GM18858 (cell line): ENCODE measurements at regions not wholly inside any gene's neighbourhood (a gene's known extent, or its start where the extent isn't known, plus 50 kb on each side); places are given as distances from the start of the nearest gene placed in this dataset.
"Not testable (repeated sequence)": the region's sequence is repeated elsewhere in the genome, so short reads cannot be mapped to it uniquely, and the experiment has no call there.

Experiments
- ATAC-seq: cut with Tn5 transposase; IDR thresholded peaks from one replicate; pipeline ENCODE4 v1.9.1; 2021; ENCODE audit not compliant: unreplicated experiment

DNA sequence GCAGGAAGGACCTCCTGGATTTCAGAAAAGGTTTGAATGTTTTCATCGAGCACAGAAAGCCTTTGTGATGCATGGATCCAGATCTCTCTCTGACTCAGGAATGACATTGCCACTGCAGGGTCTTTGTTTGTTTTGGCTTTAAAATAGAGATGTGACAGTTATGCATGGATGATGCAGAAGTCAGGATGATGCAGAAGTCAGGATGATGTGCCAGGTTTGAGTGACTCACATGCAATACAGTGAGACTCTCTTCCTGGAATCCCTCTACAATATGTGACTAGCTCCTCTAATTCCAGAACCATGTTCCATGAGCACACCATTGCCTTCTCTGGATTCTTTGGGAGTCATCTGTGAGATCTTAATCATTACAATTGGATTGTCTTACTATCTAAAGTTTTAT, 177.9 kb upstream of the RAB6C start:
- no peak for ATAC-seq

DNA sequence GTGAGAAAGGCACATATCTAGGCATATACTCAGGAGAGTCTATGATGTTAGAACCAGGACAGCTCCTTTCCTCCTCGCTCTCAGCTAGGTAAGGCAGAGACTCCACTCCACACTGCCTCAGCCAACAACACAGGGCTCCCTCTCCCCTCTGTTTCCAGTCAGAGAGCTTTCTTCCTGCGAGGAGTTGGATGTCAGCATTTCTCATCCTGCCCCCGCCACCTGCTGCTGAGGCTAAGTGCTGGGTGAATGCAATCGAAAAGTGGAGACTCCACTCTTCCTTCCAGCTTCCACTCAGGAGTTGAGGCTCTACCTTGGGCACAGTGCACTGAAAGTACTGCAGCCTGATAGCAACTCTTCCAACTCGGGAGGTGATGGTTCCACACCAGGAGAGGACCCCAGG, 177.2 kb upstream of the RAB6C start:
- ATAC-seq: no peak

DNA sequence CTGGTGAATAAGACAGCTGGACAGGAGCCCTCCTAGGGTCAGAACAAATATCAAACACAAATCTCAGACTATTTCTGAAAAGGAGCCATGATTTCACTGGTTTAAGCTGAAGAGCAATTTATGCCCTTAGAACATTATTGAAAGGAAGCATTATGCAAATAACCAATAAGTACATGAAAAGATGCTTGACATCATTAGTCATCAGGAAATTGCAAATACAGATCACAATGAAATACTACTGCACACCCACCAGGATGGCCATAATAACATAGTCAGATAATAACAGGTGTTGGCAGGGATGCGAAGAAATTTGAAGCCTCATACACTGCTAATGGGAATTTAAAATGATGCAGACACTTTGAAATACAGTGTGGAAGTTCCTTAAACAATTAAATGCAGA, 176.4 kb upstream of the RAB6C start:
- no peak for ATAC-seq

DNA sequence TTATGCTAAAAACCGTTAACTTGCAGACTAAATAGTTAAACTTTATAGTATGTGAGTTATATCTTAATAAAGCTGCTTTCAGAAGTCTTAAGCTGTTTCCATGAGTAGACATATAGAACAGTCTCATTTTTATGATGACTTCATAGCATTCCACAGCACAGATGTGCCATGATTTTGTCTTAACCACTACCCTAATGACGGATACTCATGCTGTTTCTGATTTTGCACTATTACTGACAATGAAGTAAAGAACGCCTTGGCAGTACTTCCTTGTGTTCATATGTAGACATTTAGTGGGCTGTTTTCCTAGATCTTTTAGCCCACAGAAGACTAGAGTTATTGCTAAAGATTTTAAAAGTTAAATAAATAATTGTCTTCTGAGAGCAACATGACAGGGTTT, 175.6 kb upstream of the RAB6C start:
- no peak for ATAC-seq

DNA sequence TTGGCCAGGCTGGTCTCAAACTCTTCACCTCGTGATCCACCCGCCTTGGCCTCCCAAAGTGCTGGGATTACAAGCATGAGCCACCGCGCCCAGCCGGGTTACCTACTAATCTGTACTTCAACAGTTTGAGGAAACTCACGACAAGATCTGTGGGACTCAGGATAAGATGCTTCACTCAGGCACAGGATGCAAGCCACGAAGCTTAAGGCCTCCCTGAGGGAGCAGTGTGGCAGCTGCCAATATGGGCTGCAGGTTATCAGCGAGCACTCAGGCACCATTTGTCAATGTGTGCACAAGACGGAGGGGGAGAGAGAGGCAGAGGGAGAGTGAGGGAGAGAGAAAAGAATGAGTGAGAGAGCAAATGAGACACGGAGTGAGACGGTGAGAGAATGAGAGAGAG, 173.6 kb upstream of the RAB6C start:
- no peak for ATAC-seq

DNA sequence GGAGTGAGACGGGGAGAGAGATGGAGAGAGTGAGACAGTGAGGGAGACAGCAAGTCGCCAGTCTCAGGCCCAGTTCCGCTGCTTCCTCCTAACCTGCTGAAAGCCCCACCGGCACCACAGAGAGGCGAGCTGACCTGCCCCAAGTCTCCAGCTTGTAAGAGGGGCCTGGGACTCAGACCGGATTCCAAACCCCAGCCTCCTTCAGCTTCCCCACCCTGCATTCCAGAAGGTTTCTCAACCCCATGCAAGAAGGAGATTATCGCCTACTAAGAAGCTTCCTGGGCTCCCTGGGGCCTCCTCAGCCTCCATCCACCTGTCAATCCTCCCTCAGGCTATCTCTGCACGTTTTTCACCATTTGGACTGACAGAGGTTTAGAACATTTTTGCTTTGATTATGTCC, 173.1 kb upstream of the RAB6C start:
- ATAC-seq: no peak

DNA sequence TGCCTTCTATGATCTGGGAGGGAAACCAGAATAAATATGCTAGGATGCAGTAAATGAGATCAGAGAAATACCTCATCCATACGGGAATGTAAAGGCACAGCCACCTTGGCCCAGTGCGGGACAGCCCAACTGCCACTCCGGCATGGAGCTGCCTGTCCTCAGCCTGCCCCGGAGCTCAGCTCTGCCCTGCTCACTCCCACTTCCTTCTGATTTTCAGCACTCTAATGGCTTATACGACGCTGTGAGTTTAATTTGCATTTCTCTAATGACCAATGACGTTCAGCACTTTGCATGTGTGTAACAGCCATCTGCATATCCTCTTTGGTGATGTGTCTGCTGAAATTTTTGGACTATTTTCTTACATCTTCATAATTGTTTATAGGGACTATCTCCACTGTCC, 172.5 kb upstream of the RAB6C start:
- no peak for ATAC-seq

DNA sequence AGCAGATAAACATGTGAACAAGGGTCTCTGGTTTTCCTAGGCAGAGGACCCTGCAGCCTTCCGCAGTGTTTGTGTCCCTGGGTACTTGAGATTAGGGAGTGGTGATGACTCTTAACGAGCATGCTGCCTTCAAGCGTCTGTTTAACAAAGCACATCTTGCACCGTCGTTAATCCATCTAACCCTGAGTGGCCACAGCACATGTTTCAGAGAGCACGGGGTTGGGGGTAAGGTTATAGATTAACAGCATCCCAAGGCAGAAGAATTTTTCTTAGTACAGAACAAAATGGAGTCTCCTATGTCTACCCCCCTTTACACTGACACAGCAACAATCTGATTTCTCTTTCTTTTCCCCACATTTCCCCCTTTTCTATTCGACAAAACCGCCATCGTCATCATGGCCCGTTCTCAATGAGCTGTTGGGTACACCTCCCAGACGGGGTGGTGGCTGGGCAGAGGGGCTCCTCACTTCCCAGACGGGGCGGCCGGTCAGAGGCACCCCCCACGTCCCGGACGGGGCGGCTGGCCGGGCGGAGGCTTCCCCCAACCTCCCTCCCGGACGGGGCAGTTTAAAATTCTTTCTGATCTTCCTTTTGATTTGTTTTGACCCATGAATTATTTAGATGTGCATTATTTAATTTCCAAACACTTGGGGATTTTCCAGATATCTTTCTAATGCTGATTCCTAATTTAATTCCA, 171.7 kb upstream of the RAB6C start:
- not testable (repeated sequence) for ATAC-seq

DNA sequence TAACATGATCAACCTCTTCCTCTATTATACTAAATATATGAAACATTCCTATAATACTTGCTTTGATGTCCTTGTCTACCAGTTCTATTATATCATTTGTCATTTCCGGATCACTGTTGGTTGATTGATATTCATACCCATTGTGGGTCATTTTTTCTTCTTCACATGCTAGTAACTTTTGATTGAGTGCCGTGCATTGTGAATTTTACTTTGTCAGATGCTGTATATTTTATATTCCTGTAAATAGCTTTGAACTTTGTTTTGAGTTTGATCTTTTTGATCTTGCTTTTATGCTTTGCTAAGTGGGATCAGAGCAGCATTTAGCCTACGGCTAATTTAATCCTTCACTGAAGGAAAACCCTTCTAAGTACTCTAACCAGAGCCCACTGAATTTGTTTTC, 168.9 kb upstream of the RAB6C start:
- no peak for ATAC-seq

DNA sequence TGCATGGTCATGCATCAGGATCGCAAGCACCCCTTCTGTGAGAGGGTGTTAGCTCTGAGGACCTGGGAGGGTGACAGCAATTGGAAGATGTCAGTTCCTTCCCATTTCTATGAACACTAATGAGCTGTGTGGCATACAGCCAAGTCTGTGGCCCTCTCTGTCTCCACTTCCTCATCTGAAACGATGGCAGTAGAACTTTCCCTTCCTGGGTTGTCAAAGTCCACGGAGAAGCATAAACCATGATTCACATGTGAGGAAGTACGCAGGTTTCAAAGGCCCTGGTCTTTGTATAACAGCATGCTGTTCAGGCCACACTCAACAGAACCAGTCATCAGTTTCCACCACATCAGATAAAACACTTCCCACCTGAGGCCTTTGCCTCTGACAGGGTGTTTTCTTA, 167.4 kb upstream of the RAB6C start:
- ATAC-seq: peak; percentile 57

DNA sequence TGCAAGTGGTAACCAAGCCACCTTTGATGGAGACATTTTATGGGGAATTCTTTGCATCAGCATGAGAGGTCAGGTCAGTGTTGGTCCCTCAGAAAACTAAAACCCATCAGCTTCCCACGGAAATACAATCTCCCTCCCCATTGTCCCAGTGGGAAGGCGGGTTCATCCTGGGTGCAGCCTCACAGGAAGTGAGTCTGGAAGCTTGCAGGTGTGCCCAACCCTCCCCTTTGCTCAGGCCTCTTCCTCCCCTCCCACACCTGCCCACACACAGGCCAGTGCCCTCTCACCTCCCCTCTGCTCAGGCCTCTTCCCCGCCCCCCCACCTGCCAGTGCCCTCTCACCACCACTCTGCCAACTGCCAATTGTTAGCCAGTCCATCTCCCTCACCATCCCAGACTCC, 166.8 kb upstream of the RAB6C start:
- no peak for ATAC-seq

DNA sequence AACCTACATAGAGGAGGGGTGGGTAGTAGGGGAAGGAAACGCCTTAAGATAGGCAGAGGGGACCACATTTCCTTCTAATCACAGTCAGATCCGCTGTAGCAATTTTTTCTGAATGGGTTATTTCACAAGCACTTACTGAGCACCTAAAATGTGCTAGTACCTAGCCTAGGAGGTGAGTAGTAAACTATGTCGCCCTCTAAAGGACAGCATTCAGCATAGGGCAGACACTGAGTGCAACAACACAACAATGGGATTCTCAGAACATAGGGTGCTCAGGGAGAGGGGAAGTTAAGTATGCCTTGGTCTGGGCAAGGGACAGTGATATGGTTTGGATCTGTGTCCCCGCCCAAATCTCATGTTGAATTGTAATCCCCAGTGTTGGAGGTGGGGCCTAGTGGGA, 166.1 kb upstream of the RAB6C start:
- ATAC-seq: no peak

DNA sequence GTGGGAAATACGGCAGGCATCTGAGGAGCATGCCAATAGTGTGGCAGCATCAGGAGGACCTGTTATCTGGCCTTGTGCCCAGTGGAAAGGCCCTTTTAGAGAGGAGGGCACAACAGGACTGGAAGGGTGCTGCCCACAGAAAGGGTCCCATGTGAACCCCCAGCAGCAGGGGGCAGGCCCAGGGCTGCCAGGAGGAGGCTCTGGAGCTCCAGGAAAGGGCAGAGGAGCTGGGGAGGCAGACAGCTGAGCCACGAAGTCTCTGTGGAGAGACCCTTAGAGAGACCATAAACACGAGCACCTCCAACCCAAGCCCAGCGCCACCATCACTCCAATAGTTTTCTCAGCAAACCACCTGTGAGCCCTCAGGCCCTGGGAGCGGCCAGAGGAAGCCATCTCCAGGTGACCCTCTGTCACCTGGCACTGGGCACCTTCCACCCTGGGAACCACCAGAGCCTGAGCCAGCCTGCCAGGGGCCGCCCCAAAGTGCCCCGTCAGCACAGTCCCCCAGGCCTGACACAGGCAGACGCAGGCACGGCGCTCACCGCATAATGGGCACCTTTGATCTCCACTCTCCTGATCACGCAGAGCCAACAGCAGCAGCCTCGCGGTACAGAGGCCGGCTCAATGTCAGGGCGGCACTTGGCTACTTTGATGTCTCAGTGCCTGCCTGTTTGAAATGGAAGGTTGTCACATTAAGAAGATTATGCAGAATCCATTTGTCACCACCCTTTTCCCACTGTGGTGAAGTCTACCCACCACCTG, 162.5 kb upstream of the RAB6C start:
- no peak for ATAC-seq

DNA sequence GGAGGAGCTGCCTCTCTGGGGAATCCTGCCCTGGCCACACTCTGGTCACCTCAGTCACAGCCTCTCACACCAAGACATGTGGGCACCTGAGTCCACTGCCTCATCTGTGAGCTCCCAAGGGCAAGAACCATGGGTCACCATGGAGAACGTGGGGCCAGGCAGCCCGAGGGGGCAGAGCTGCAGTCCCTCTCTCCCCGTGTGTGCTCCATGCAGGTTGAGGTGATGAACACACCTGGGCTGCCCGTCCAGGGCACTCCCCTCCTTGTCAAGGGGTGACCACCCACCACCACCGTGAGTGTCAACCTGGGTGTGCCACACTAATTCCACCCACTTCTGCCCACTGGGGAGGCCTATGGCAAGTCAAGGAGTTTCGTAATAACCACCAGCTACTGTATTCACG, 159.6 kb upstream of the RAB6C start:
- ATAC-seq: no peak

DNA sequence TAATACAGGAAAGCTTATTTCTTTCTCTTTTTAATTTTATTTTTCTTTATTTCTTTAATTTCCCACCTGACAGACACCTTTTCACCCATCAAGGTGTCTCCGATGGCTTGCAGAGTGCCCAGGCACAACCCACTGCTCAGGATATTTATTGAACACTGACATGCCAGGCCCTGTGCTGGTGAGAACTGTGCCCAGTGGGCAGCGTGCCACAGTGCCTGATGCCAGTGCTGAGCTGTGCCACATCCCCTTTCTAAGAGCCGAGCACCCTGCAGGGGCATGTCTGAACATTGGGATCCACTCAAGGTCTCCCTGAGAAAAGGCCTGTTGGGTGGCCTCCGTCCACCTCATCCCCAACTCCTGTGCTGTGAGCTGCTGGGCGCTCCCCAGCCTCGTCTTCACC, 158.6 kb upstream of the RAB6C start:
- ATAC-seq: no peak

DNA sequence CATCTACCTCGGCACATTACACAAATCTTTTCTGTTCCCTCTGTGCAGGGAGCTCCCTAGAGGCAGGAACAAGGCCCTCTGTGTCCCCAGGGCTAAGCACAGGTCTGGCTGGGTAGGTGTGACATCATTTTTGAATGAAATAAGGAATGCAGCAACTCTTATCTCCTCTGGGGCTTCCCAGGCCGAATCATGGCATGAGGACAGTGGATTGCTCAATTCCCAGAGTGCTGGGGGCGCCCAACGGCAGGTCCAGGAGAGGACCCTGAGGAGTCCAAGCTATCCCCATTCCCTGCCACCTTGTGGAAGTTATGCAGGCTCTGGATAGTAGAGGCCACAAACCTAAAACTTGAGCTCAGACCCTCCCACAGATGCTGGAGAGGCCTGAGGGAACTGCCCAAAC, 158.0 kb upstream of the RAB6C start:
- ATAC-seq: no peak

DNA sequence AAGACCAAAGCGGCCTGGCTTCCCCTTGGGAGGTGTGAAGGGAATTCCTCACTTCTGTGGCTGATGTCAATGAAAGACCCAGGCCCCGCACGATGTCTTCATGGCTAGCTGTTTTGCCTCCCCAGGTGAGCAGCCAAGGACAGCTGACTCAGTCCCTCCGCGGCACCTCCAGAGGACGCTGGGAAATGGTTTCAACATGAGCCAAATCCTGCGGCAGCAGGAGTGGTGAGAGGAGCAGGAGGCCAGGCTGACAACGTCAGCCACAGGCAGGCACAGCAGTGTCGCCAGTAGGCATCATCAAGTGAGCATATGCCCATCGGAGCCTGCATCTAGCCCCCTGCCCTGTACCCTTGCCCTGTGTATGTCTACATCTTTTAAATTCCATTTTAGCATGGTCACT, 156.4 kb upstream of the RAB6C start:
- no peak for ATAC-seq

DNA sequence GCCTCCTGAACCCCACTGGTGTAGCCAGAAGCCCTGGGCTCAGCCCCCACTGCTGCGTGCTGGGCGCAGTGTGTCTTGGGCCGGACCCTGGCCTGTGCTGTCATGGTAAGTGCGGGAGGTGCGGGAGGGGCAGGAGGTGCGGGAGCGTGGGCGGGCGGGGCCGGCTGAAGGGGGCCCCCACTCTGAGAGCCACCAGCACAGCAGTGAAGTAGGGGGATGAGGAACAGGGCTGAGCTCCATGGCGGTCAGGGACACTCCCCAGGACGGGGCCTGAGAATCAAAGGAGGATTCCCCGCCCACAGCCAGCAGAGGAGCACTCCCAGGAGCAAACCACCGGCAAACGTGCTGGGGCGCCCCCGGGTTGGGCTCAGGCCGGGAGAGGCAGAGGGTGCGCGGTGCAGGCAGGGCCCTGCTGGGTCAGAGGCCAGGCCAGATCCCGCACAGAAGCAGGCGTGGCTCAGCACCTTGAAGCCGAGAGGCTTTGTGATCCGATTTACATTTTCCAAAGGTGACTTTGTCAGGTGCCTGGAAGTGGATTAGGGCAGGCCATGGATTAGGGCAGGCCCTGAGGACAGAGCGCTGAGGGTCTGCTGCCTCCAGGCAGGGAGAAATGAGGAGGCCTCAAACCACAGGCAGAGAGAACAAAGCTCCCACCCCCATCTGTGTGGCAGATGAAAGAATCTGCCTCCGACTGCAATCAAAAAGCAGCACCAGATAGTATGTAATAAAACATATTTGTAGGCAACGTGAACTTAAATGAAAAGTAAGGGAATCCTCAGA, 152.0 kb upstream of the RAB6C start:
- ATAC-seq: no peak

DNA sequence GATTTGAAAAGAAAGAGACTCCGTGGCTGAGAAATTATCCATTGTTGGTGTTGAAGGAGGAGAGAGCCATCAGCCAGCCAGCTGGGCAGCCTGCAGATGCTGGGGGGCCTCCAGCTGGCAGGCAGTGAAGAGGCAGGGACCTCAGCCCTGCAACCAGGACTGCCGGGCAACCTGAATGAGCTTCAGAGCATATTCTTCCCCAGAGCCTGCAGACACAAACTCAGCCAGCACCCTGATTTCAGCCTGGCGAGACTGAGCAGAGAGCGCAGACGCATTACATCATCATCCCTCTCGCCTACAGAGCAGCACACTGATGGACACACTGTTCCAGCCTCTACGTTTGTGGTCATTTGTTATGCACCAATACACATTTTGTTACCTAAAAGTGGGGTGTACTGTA, 150.7 kb upstream of the RAB6C start:
- ATAC-seq: no peak

DNA sequence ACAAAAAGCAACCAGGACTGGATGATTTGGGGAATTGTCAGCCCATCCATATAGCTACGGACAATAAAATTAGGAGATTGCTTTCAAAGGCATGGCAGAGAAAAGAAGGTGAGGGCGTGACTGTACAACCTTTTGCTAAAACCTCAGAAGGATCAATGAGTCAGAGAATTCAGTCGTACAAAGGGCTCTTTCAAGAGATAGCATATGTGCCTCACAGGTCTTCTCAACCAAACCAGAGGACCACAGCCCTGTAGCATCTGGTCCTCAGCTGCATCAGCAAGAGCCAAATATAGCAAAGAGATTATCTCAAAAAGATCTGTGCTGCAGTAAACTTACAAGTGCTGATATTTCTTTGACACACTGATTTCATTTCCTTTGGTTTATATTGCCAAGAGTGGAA, 149.9 kb upstream of the RAB6C start:
- ATAC-seq: no peak

DNA sequence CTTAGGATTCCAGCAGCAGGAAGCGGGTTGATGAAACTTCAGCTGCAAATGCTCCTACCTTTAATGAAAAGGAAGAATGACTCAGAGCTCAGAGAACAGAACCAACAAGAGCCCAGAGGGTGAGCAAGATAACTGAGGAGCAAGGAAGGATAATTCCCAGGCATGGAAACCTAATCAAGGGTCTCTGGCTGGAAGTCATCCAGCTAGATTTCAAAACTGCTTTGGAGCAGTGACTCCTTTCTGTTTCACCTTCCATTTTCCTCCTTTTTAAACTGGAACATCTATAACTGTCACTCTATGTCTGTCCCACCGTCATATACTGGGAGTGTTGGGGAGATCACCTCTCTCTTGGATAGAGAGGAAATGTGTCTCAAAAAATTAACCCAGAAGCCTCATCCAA, 148.4 kb upstream of the RAB6C start:
- ATAC-seq: no peak

DNA sequence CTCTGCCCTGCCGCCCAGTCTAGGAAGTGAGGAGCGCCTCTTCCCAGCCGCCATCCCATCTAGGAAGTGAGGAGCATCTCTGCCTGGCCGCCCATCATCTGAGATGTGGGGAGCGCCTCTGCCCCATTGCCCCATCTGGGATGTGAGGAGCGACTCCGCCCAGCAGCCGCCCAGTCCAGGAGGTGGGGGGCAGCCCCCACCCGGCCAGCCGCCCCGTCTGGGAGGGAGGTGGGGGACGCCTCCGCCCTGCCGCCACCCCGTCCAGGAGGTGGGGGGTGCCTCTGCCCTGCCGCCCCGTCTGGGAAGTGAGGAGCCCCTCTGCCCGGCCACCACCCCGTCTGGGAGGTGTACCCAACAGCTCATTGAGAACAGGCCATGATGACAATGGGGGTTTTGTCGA, 146.0 kb upstream of the RAB6C start:
- not testable (repeated sequence) for ATAC-seq
